Mesenchymal stem cell (in vitro differentiated cells and primary cell): ENCODE measurements at regions not wholly inside any gene's neighbourhood (a gene's known extent, or its start where the extent isn't known, plus 50 kb on each side); places are given as distances from the start of the nearest gene placed in this dataset.

Experiments used
- DNase-seq: peaks from one replicate; pipeline ENCODE4 v3.0.0-alpha.2; 2013
- H2AFZ ChIP-seq: one replicate; pipeline ENCODE4 v1.6.1; 2013; ENCODE audit warnings: low read depth, mild to moderate bottlenecking, control low read depth, inconsistent platforms, low read length, moderate library complexity
- H2AK5ac ChIP-seq: 2 replicates; pipeline ENCODE4 v1.6.1; 2013; ENCODE audit warnings: low read length, moderate library complexity, mild to moderate bottlenecking, inconsistent platforms; ENCODE audit not compliant: severe bottlenecking
- H2BK120ac ChIP-seq: one replicate; pipeline ENCODE4 v1.6.1; 2013; ENCODE audit warnings: low read depth, mild to moderate bottlenecking, inconsistent platforms, low read length, moderate library complexity
- H2BK12ac ChIP-seq, 2 experiments: one replicate each; pipeline ENCODE4 v1.6.1; 2013; ENCODE audit warnings: inconsistent platforms in 2 of 2, low read length in 2 of 2, mild to moderate bottlenecking in 2 of 2, moderate library complexity in 2 of 2, control low read depth in 1 of 2
- H2BK15ac ChIP-seq: one replicate; pipeline ENCODE4 v1.6.1; 2013; ENCODE audit warnings: mild to moderate bottlenecking, low read depth, inconsistent platforms; ENCODE audit not compliant: poor library complexity, severe bottlenecking
- H2BK5ac ChIP-seq: 2 replicates; pipeline ENCODE4 v1.6.1; 2013; ENCODE audit warnings: low read depth, mild to moderate bottlenecking, low read length, control low read depth, inconsistent platforms; ENCODE audit not compliant: poor library complexity, severe bottlenecking
- H3K14ac ChIP-seq, 2 experiments: one replicate each; pipeline ENCODE4 v1.6.1; 2013; ENCODE audit warnings: inconsistent platforms in 2 of 2, low read length in 2 of 2, control low read depth in 1 of 2, mild to moderate bottlenecking in 1 of 2, moderate library complexity in 1 of 2
- H3K18ac ChIP-seq, 2 experiments: one replicate each; pipeline ENCODE4 v1.6.1; 2013; ENCODE audit warnings: inconsistent platforms in 2 of 2, low read length in 2 of 2, control low read depth in 1 of 2, low read depth in 1 of 2, mild to moderate bottlenecking in 1 of 2
- H3K23ac ChIP-seq, 2 experiments: one replicate each; pipeline ENCODE4 v1.6.1; 2013; ENCODE audit warnings: inconsistent platforms in 2 of 2, low read length in 2 of 2, mild to moderate bottlenecking in 2 of 2, moderate library complexity in 2 of 2, control low read depth in 1 of 2
- H3K27ac ChIP-seq: 2 replicates; pipeline ENCODE4 v1.5.1; 2013; ENCODE audit warnings: mild to moderate bottlenecking, moderate library complexity, low read length, control low read depth, inconsistent platforms; ENCODE audit not compliant: poor library complexity, severe bottlenecking
- H3K27me3 ChIP-seq, 2 experiments: 2 replicates each; pipeline versions ENCODE4 v1.6.1 to v1.7.0; 2013; ENCODE audit warnings: low read length in 2 of 2, mild to moderate bottlenecking in 2 of 2, moderate library complexity in 2 of 2, control low read depth in 1 of 2, inconsistent platforms in 1 of 2; ENCODE audit not compliant: control insufficient read depth in 1 of 2, insufficient read depth in 1 of 2
- H3K36me3 ChIP-seq, 2 experiments: 2 replicates each; pipeline versions ENCODE4 v1.6.1 to v1.7.0; 2013; ENCODE audit warnings: low read length in 2 of 2, control low read depth in 1 of 2, inconsistent platforms in 1 of 2, low read depth in 1 of 2, mild to moderate bottlenecking in 1 of 2; ENCODE audit not compliant: insufficient read depth in 2 of 2, control insufficient read depth in 1 of 2
- H3K4ac ChIP-seq, 2 experiments: one replicate each; pipeline ENCODE4 v1.6.1; 2013; ENCODE audit warnings: inconsistent platforms in 2 of 2, low read length in 2 of 2, mild to moderate bottlenecking in 2 of 2, moderate library complexity in 2 of 2, control low read depth in 1 of 2, low read depth in 1 of 2
- H3K4me1 ChIP-seq: 2 replicates; pipeline ENCODE4 v1.6.1; 2013; ENCODE audit warnings: low read depth, low read length, control low read depth; ENCODE audit not compliant: control insufficient read depth, insufficient read depth
- H3K4me2 ChIP-seq: 2 replicates; pipeline ENCODE4 v1.6.1; 2013; ENCODE audit warnings: low read length, mild to moderate bottlenecking, inconsistent platforms; ENCODE audit not compliant: poor library complexity, severe bottlenecking
- H3K4me3 ChIP-seq, 2 experiments: 2 replicates each; pipeline versions ENCODE4 v1.5.1 to v1.7.0; 2013; ENCODE audit warnings: low read length in 2 of 2, mild to moderate bottlenecking in 2 of 2, control low read depth in 1 of 2, low read depth in 1 of 2; ENCODE audit not compliant: insufficient read depth in 1 of 2
- H3K79me1 ChIP-seq: replicated peaks from 2 replicates; pipeline ENCODE4 v1.6.1; 2013; ENCODE audit warnings: mild to moderate bottlenecking, control low read depth, low read length, inconsistent platforms; ENCODE audit not compliant: poor library complexity, severe bottlenecking
- H3K9ac ChIP-seq: 2 replicates; pipeline ENCODE4 v1.7.0; 2013; ENCODE audit warnings: mild to moderate bottlenecking, low read length, moderate library complexity
- H3K9me3 ChIP-seq: 2 replicates; pipeline ENCODE4 v1.7.0; 2013; ENCODE audit warnings: mild to moderate bottlenecking, low read length; ENCODE audit not compliant: control insufficient read depth
- H4K8ac ChIP-seq: one replicate; pipeline ENCODE4 v1.6.1; 2013; ENCODE audit warnings: inconsistent platforms, mild to moderate bottlenecking, low read length, moderate library complexity
- H4K91ac ChIP-seq: one replicate; pipeline ENCODE4 v1.6.1; 2013; ENCODE audit warnings: mild to moderate bottlenecking, low read length, inconsistent platforms
- WGBS: methylation state at CpG from one replicate; pipeline ENCODE4 v1.1.7; 2013; ENCODE audit warnings: mixed read lengths; 5-methylcytosine and 5-hydroxymethylcytosine counted together

DNA sequence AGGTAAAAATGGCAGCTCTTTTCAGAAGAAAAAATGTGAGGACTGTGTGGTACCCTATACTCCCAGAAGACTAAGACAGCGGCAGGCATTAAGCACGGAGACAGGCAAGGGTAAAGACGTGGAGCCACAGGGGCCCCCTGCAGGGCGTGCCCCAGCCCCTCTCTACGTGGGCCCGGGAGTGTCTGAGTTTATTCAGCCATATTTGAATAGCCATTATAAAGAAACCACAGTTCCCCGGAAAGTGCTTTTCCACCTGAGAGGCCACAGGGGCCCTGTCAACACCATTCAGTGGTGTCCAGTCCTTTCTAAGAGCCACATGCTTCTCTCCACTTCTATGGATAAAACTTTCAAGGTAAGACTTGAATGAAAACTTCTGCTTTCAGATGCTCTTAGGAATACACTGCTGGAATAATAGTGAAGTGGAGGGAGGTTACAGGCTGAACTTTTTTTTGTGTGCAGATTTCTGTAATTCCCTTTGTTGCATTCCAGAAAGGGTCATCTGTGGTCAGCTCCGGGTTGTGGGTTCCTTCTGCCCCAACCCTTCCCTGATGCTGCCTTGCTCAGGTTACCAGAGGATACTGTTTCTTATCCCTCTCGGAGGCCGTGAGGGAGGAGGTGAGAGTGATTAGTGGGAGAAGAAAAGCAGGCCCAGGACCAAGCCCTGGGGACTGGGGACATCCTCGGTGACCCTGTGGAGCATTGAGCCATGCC is 58.4 kb downstream of the SLC25A47 start:
- H3K9me3 ChIP-seq = no peaks in the 10 kb centered on the region
- H3K18ac ChIP-seq = no peak overlapping the region
- H3K4me2 ChIP-seq = no peak overlapping the region
- peaks cover 32% of the 10 kb centered on the region for H3K4me1 ChIP-seq
- peak overlapping the region; percentile 79 for H2AK5ac ChIP-seq
- no peak overlapping the region for H2BK120ac ChIP-seq
- H2BK5ac ChIP-seq = no peak overlapping the region
- no peak overlapping the region for H3K9ac ChIP-seq
- H3K4ac ChIP-seq = no peak overlapping the region
- peaks cover 15 to 22% of the 10 kb centered on the region in 2 experiments for H3K36me3 ChIP-seq
- no peaks in the 10 kb centered on the region for H3K27me3 ChIP-seq
- DNase-seq = no peak
- no peak overlapping the region for H3K14ac ChIP-seq
- 87% methylated on average over 11 of the region's 11 CpGs for WGBS
- H2BK12ac ChIP-seq = no peak overlapping the region
- peak overlapping the region; percentile 12 for H4K8ac ChIP-seq
- no peak overlapping the region for H3K4me3 ChIP-seq
- no peak overlapping the region for H4K91ac ChIP-seq
- H3K79me1 ChIP-seq = peaks cover 23% of the 10 kb centered on the region
- peak overlapping the region; percentile 4 for H3K27ac ChIP-seq
- no peak overlapping the region for H2AFZ ChIP-seq
- no peak overlapping the region for H2BK15ac ChIP-seq
- H3K23ac ChIP-seq = no peak overlapping the region

GRCh38 chr14:100382106-100382455 is 58.9 kb downstream of the SLC25A47 start:
- H3K4ac ChIP-seq = no peak overlapping the region
- DNase-seq = no peak
- 85% methylated on average over 7 of the region's 7 CpGs for WGBS

DNA sequence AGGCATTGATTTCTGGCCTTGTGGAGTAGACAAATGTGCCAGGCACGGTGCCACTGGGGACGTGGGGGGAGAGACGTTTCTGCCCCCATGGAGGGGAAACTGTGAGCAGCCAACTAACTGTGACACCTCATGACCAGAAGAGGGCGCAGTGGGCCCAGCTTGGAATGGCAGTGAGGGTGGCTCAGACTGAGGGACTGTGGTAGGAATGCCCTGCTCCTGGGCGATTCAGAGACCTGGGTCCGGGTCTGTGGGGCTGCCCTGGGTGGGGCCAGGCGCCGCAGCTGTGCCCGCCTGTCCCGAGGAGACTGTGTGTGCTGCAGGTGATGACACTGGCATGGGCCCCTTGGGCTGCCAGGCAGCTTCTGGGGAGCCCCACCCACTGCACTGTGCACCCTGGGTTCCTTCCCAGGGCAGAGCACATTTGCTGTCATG is 60.6 kb downstream of the SLC25A47 start:
- H3K4ac ChIP-seq = no peak overlapping the region
- peak overlapping the region; percentile 24 for H3K4me2 ChIP-seq
- H4K91ac ChIP-seq = no peak overlapping the region
- H3K79me1 ChIP-seq = peaks cover 23% of the 10 kb centered on the region
- H3K23ac ChIP-seq = no peak overlapping the region
- no peak overlapping the region for H3K9ac ChIP-seq
- no peak overlapping the region for H3K14ac ChIP-seq
- no peak overlapping the region for H2BK15ac ChIP-seq
- H3K27ac ChIP-seq = no peak overlapping the region
- no peaks in the 10 kb centered on the region for H3K9me3 ChIP-seq
- H2BK12ac ChIP-seq = no peak overlapping the region
- no peak overlapping the region for H2AFZ ChIP-seq
- no peak overlapping the region for H3K4me3 ChIP-seq
- H3K36me3 ChIP-seq = peaks cover 15 to 22% of the 10 kb centered on the region in 2 experiments
- no peak overlapping the region for H2BK5ac ChIP-seq
- H3K18ac ChIP-seq = no peak overlapping the region
- H4K8ac ChIP-seq = no peak overlapping the region
- peak; percentile 74 for DNase-seq
- H3K27me3 ChIP-seq = no peaks in the 10 kb centered on the region
- WGBS = 19% methylated on average over 10 of the region's 10 CpGs
- H3K4me1 ChIP-seq = peaks cover 34% of the 10 kb centered on the region
- H2BK120ac ChIP-seq = no peak overlapping the region
- H2AK5ac ChIP-seq = peak overlapping the region; percentile 24

More at GRCh38 chr14:100382106-100382455, 58.9 kb downstream of the SLC25A47 start:
- Histone ChIP-seq H3K79me1 (peaks cover 23% of the 10 kb centered on the region), H2AK5ac (peak overlapping the region; percentile 13), H3K23ac (no peak overlapping the region), H3K27me3 (no peaks in the 10 kb centered on the region), H3K9ac (no peak overlapping the region), H2BK5ac (no peak overlapping the region), H3K4me2 (no peak overlapping the region), H2AFZ (no peak overlapping the region), H4K91ac (no peak overlapping the region), H3K14ac (no peak overlapping the region), H2BK15ac (no peak overlapping the region), H3K4me3 (no peak overlapping the region), H3K9me3 (no peaks in the 10 kb centered on the region), H4K8ac (peak overlapping the region; percentile 12), H3K27ac (no peak overlapping the region), H3K18ac (no peak overlapping the region), H2BK12ac (no peak overlapping the region), H3K4me1 (peaks cover 30% of the 10 kb centered on the region), H2BK120ac (no peak overlapping the region), H3K36me3 (peaks cover 15 to 22% of the 10 kb centered on the region in 2 experiments)

- peak overlapping the region; percentile 3 for H4K91ac ChIP-seq
- H3K27me3 ChIP-seq = no peaks in the 10 kb centered on the region
- peak overlapping the region in 1 of 2 experiments; percentile 76 for H3K18ac ChIP-seq
- 92% methylated on average over 5 of the region's 5 CpGs for WGBS
- H3K4me1 ChIP-seq = peaks cover 34% of the 10 kb centered on the region
- no peak overlapping the region for H3K9ac ChIP-seq
- H3K79me1 ChIP-seq = peaks cover 22% of the 10 kb centered on the region
- no peaks in the 10 kb centered on the region for H3K9me3 ChIP-seq
- no peak overlapping the region for H3K23ac ChIP-seq
- H3K27ac ChIP-seq = peak overlapping the region; percentile 71
- H2BK12ac ChIP-seq = peak overlapping the region in 1 of 2 experiments; percentile 86
- no peak overlapping the region for H4K8ac ChIP-seq
- H2BK15ac ChIP-seq = no peak overlapping the region
- H3K36me3 ChIP-seq = peaks cover 15 to 22% of the 10 kb centered on the region in 2 experiments
- H3K4ac ChIP-seq = no peak overlapping the region
- peak overlapping the region in 1 of 2 experiments; percentile 4 for H3K14ac ChIP-seq
- H3K4me2 ChIP-seq = no peak overlapping the region
- H2AK5ac ChIP-seq = peak overlapping the region; percentile 29
- H3K4me3 ChIP-seq = no peak overlapping the region
- no peak overlapping the region for H2BK120ac ChIP-seq
- H2BK5ac ChIP-seq = no peak overlapping the region
- DNase-seq = no peak
- H2AFZ ChIP-seq = no peak overlapping the region
Observed at GRCh38 chr14:100384277-100384676, 61.1 kb downstream of the SLC25A47 start.
